ENCODE measurements at regions not wholly inside any gene's neighbourhood (a gene's known extent, or its start where the extent isn't known, plus 50 kb on each side); places are given as distances from the start of the nearest gene placed in this dataset.

DNA sequence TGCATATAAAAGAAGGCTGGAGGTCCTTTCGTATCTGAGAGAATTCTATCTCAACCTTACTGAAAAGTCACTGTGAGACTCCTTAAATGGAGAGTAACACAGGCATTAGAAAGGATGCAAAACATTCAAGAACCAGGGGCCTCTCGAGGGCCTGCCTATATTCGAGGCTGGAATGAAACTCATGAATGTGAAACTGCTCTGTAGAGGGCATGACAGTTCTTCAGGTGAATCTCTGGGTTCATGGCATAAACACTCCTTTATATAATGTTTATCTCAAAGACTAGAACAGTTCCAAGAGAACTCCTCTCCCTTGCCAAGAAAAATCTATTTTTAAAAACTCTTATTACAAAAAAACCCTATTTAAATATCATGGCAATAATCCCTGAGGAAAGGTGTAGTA is 113.9 kb downstream of the SEC61B start:
- H3K4me3 ChIP-seq (replicated peaks in 1 of 3; ENCODE audit: insufficient read depth in 1 of 3, low read depth in 2 of 3, low read length in 3 of 3): no peak overlapping the region
- no TSS peak for BruUV-seq (replicated peaks)
- in situ Hi-C loops (cut with HindIII; ENCODE audit: extremely low pct_ligation_motif_present, low pct_unique_long_range_greater_than_20kb) (no loop called here), intact Hi-C loops (cut with micrococcal nuclease; ENCODE audit: unreplicated experiment) (no loop called here)
- H3K27ac ChIP-seq (ENCODE audit: extremely low read length, insufficient read depth, low read length): no peak overlapping the region
- no peak overlapping the region for H3K4me2 ChIP-seq (ENCODE audit: low read depth, low read length)
- ChIA-PET POLR2A (no interaction called here), CTCF (ENCODE audit: low intra/inter-chr PET ratio, low total read pairs) (no interaction called here)
- H3K79me2 ChIP-seq (ENCODE audit: insufficient read depth, low read length): no peaks in the 10 kb centered on the region
- no peaks in the 10 kb centered on the region for H4K20me1 ChIP-seq (ENCODE audit: insufficient read depth, low read length)
- H3K9ac ChIP-seq (ENCODE audit: insufficient read depth, low read depth, low read length): no peak overlapping the region
- TF ChIP-seq ZFP36L1 (CRISPR knock-in tag; IDR thresholded peaks at IDR 0.05) (no peak), CCAR2 (optimal IDR thresholded peaks at IDR 0.05; ENCODE audit: low read depth, low read length) (no peak), HOXA5 (CRISPR knock-in tag; IDR thresholded peaks at IDR 0.05) (no peak), ARNT2 (CRISPR knock-in tag; IDR thresholded peaks at IDR 0.05; ENCODE audit: low read depth) (no peak), ZNF839 (CRISPR knock-in tag; IDR thresholded peaks at IDR 0.05; ENCODE audit: borderline replicate concordance) (no peak), SIX4 (CRISPR knock-in tag; IDR thresholded peaks at IDR 0.05) (no peak), ZNF121 (CRISPR knock-in tag; IDR thresholded peaks at IDR 0.05) (no peak), ZSCAN25 (CRISPR knock-in tag; IDR thresholded peaks at IDR 0.05) (no peak), SOX13 (IDR thresholded peaks at IDR 0.05) (no peak), SOX13 (CRISPR knock-in tag; conservative IDR thresholded peaks at IDR 0.05 in 1 of 2, IDR thresholded peaks at IDR 0.05 in 1 of 2) (no peak), ZNF816 (CRISPR knock-in tag; IDR thresholded peaks at IDR 0.05; ENCODE audit: borderline replicate concordance) (no peak), AKAP8 (CRISPR knock-in tag; IDR thresholded peaks at IDR 0.05) (no peak), HOXD1 (CRISPR knock-in tag; IDR thresholded peaks at IDR 0.05) (no peak), KDM5A (IDR thresholded peaks at IDR 0.05; ENCODE audit: borderline replicate concordance, low read length) (no peak), CAMTA2 (CRISPR knock-in tag; IDR thresholded peaks at IDR 0.05; ENCODE audit: borderline replicate concordance) (no peak), MTF2 (CRISPR knock-in tag; IDR thresholded peaks at IDR 0.05; ENCODE audit: borderline replicate concordance) (no peak), YY1 (IDR thresholded peaks at IDR 0.05; ENCODE audit: insufficient read depth, insufficient replicate concordance, low read depth, low read length) (no peak), HHEX (CRISPR knock-in tag; IDR thresholded peaks at IDR 0.05) (no peak)
- TF ChIP-seq, protein P1, sequence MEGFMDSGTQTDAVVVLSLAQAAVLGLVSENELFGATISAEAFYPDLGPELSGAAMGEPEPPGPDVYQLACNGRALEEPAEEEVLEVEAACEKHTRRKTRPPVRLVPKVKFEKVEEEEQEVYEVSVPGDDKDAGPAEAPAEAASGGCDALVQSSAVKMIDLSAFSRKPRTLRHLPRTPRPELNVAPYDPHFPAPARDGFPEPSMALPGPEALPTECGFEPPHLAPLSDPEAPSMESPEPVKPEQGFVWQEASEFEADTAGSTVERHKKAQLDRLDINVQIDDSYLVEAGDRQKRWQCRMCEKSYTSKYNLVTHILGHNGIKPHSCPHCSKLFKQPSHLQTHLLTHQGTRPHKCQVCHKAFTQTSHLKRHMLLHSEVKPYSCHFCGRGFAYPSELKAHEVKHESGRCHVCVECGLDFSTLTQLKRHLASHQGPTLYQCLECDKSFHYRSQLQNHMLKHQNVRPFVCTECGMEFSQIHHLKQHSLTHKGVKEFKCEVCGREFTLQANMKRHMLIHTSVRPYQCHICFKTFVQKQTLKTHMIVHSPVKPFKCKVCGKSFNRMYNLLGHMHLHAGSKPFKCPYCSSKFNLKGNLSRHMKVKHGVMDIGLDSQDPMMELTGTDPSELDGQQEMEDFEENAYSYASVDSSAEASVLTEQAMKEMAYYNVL (CRISPR knock-in tag; IDR thresholded peaks at IDR 0.05; ENCODE audit: borderline replicate concordance): no peak
- TF ChIP-seq, protein P2, sequence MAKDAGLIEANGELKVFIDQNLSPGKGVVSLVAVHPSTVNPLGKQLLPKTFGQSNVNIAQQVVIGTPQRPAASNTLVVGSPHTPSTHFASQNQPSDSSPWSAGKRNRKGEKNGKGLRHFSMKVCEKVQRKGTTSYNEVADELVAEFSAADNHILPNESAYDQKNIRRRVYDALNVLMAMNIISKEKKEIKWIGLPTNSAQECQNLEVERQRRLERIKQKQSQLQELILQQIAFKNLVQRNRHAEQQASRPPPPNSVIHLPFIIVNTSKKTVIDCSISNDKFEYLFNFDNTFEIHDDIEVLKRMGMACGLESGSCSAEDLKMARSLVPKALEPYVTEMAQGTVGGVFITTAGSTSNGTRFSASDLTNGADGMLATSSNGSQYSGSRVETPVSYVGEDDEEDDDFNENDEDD (CRISPR knock-in tag; IDR thresholded peaks at IDR 0.05; ENCODE audit: borderline replicate concordance): no peak
- TF ChIP-seq, protein P3, sequence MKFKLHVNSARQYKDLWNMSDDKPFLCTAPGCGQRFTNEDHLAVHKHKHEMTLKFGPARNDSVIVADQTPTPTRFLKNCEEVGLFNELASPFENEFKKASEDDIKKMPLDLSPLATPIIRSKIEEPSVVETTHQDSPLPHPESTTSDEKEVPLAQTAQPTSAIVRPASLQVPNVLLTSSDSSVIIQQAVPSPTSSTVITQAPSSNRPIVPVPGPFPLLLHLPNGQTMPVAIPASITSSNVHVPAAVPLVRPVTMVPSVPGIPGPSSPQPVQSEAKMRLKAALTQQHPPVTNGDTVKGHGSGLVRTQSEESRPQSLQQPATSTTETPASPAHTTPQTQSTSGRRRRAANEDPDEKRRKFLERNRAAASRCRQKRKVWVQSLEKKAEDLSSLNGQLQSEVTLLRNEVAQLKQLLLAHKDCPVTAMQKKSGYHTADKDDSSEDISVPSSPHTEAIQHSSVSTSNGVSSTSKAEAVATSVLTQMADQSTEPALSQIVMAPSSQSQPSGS (CRISPR knock-in tag; IDR thresholded peaks at IDR 0.05): no peak
- H3K9me3 ChIP-seq (ENCODE audit: low read length): no peaks in the 10 kb centered on the region
- peaks cover 0 to 8% of the 10 kb centered on the region in 2 experiments; a peak in 1 of 5 replicates for H3K27me3 ChIP-seq (ENCODE audit: control insufficient read depth in 1 of 2, insufficient read depth in 2 of 2, low read length in 2 of 2)
- no peaks in the 10 kb centered on the region for H3K36me3 ChIP-seq (replicated peaks in 1 of 2; ENCODE audit: control insufficient read depth in 1 of 2, insufficient read depth in 2 of 2, low read length in 2 of 2)
- no peak for DNase-seq (ENCODE audit: low spot score)
- FAIRE-seq: no peak
- 0% methylated on average over 3 of the region's 3 CpGs for whole genome bisulfite sequencing (ENCODE audit: low lambda C conversion rate)
- ATAC-seq: no peak
- no peaks in the 10 kb centered on the region for H3K4me1 ChIP-seq (ENCODE audit: insufficient read depth, low read length)
- H2AFZ ChIP-seq (ENCODE audit: low read length): no peak overlapping the region
